HL-60 (cell line): ENCODE measurements at regions not wholly inside any gene's neighbourhood (a gene's known extent, or its start where the extent isn't known, plus 50 kb on each side); places are given as distances from the start of the nearest gene placed in this dataset.
A peak's percentile ranks its signal among the peaks of the same experiment; 100 is the strongest.

ENCODE experiments used
- DNase-seq, 2 experiments: peaks; one replicate each; pipeline ENCODE4 v3.0.0-alpha.2; 2010 to 2020; ENCODE audit warnings: low read depth in 1 of 2, low spot score in 1 of 2
- H3K27ac ChIP-seq: fragments of 250-450 bp; sonication (Bioruptor Pico); replicated peaks from 2 replicates; pipeline ENCODE4 v1.5.1; 2020; ENCODE audit warnings: mild to moderate bottlenecking, moderate library complexity
- H3K27me3 ChIP-seq: fragments of 250-450 bp; sonication (Bioruptor Pico); 2 replicates; pipeline ENCODE4 v1.5.1; 2021; ENCODE audit warnings: mild to moderate bottlenecking, moderate library complexity; ENCODE audit not compliant: insufficient read depth, poor library complexity, severe bottlenecking
- H3K4me3 ChIP-seq: replicated peaks from 2 replicates; pipeline ENCODE4 v1.5.1; 2011; ENCODE audit warnings: mild to moderate bottlenecking, control low read depth, low read length; ENCODE audit not compliant: insufficient read depth
- CTCF ChIP-seq: IDR thresholded peaks from one replicate; pipeline ENCODE4 v1.5.1; 2011; ENCODE audit warnings: low read length, control low read depth, inconsistent platforms; ENCODE audit not compliant: insufficient read depth
- GABPA ChIP-seq: IDR thresholded peaks from 2 replicates; pipeline ENCODE4 v1.6.1; 2012; ENCODE audit warnings: low read depth
- POLR2AphosphoS5 ChIP-seq: IDR thresholded peaks from 2 replicates; pipeline ENCODE4 v1.6.1; 2012; ENCODE audit warnings: low read depth
- REST ChIP-seq: IDR thresholded peaks from 2 replicates; pipeline ENCODE4 v1.6.1; 2012; ENCODE audit warnings: low read depth; ENCODE audit not compliant: insufficient replicate concordance
- SPI1 ChIP-seq: IDR thresholded peaks from 2 replicates; pipeline ENCODE4 v1.6.1; 2012; ENCODE audit warnings: low read depth, mild to moderate bottlenecking, borderline replicate concordance

GRCh38 chr10:62732841-62733653, 71.5 kb upstream of the ADO start:
- TF ChIP-seq CTCF (no peak), SPI1 (no peak), REST (no peak), POLR2AphosphoS5 (no peak), GABPA (no peak)
- H3K27me3 ChIP-seq = no peaks in the 10 kb centered on the region
- no peak overlapping the region for H3K27ac ChIP-seq
- peak in 1 of 2 experiments; percentile 12 for DNase-seq
- H3K4me3 ChIP-seq = no peak overlapping the region

- Histone ChIP-seq H3K27me3 (no peaks in the 10 kb centered on the region), H3K27ac (no peak overlapping the region), H3K4me3 (no peak overlapping the region)
- no peak for DNase-seq
- TF ChIP-seq POLR2AphosphoS5 (no peak), REST (no peak), CTCF (no peak), GABPA (no peak), SPI1 (no peak)
These were observed 70.7 kb upstream of the ADO start for GRCh38 chr10:62733654-62734293.

- no peaks in the 10 kb centered on the region for H3K27me3 ChIP-seq
- TF ChIP-seq GABPA (no peak), SPI1 (no peak), POLR2AphosphoS5 (no peak), CTCF (no peak), REST (no peak)
- no peak overlapping the region for H3K27ac ChIP-seq
- H3K4me3 ChIP-seq = no peak overlapping the region
- DNase-seq = no peak
These were observed 69.6 kb upstream of the ADO start for GRCh38 chr10:62734781-62735463.
